ENCODE measurements at regions not wholly inside any gene's neighbourhood (a gene's known extent, or its start where the extent isn't known, plus 50 kb on each side); places are given as distances from the start of the nearest gene placed in this dataset.
"Not testable (repeated sequence)": the region's sequence is repeated elsewhere in the genome, so short reads cannot be mapped to it uniquely, and the experiment has no call there.

DNA sequence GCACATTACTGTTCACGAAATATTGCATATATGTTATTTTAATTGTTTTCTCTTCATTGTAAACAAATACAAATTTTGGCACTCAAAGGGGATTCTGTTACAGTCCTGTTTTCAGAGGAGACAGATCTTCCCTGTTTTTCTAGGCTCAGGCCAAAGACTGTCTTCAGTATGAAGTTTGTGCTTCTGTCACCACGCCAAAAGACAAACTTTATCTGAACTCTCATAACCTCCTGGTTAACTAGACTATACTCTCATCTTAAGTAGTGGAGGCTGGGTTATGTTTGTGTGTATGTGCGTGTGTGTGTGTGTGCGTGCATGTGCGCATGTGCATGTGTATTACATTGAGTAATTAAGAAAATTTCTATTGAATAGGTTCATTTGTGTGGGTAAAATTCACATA is 676.8 kb upstream of the HS3ST1 start:
- intact Hi-C loops (cut with DNase I, micrococcal nuclease): no loop called here
- ChIA-PET CTCF (no interaction called here), POLR2A (no interaction called here)
- H3K4me3 Mint-ChIP-seq: no peak overlapping the region
- Histone ChIP-seq H3K27ac (ENCODE audit: low read depth in 1 of 2, low read length in 2 of 2) (no peak overlapping the region), H3K4me3 (ENCODE audit: low read length) (no peak overlapping the region), H3K27me3 (ENCODE audit: control insufficient read depth in 1 of 2, insufficient read depth in 2 of 2, low read length in 2 of 2) (no peaks in the 10 kb centered on the region), H3K36me3 (ENCODE audit: insufficient read depth, low read length) (no peaks in the 10 kb centered on the region), H3K9me3 (ENCODE audit: control insufficient read depth in 1 of 2, insufficient read depth in 1 of 2, low read length in 2 of 2) (no peaks in the 10 kb centered on the region), H3K4me1 (ENCODE audit: insufficient read depth, low read length) (no peaks in the 10 kb centered on the region)
- DNase-seq (no peak), ATAC-seq (ENCODE audit: poor library complexity) (no peak)
- H3K27me3 Mint-ChIP-seq: no peaks in the 10 kb centered on the region
- H3K9me3 Mint-ChIP-seq: peaks cover 5% of the 10 kb centered on the region
- TF ChIP-seq, protein P1, sequence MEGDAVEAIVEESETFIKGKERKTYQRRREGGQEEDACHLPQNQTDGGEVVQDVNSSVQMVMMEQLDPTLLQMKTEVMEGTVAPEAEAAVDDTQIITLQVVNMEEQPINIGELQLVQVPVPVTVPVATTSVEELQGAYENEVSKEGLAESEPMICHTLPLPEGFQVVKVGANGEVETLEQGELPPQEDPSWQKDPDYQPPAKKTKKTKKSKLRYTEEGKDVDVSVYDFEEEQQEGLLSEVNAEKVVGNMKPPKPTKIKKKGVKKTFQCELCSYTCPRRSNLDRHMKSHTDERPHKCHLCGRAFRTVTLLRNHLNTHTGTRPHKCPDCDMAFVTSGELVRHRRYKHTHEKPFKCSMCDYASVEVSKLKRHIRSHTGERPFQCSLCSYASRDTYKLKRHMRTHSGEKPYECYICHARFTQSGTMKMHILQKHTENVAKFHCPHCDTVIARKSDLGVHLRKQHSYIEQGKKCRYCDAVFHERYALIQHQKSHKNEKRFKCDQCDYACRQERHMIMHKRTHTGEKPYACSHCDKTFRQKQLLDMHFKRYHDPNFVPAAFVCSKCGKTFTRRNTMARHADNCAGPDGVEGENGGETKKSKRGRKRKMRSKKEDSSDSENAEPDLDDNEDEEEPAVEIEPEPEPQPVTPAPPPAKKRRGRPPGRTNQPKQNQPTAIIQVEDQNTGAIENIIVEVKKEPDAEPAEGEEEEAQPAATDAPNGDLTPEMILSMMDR (IDR thresholded peaks at IDR 0.05): no peak
- H3K4me1 Mint-ChIP-seq (ENCODE audit: low read depth): no peaks in the 10 kb centered on the region
- H3K27ac Mint-ChIP-seq: no peak overlapping the region
- no peaks in the 10 kb centered on the region for H3K36me3 Mint-ChIP-seq (ENCODE audit: low read depth)

DNA sequence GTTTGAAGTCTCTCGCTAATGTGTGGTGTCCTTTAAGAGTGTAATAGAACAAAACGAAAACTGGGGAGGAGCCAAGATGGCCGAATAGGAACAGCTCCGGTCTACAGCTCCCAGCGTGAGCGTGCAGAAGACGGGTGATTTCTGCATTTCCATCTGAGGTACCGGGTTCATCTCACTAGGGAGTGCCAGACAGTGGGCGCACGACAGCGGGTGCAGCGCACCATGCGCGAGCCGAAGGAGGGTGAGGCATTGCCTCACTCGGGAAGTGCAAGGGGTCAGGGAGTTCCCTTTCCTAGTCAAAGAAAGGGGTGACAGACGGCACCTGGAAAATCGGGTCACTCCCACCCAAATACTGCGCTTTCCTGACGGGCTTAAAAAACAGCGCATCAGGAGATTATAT is 661.2 kb upstream of the HS3ST1 start:
- H3K27me3 Mint-ChIP-seq; POLR2A ChIA-PET; CTCF ChIA-PET; H3K4me3 Mint-ChIP-seq; H3K4me1 ChIP-seq (ENCODE audit: insufficient read depth, low read length); H3K9me3 ChIP-seq (ENCODE audit: control insufficient read depth in 1 of 2, insufficient read depth in 1 of 2, low read length in 2 of 2); H3K27me3 ChIP-seq (ENCODE audit: control insufficient read depth in 1 of 2, insufficient read depth in 2 of 2, low read length in 2 of 2); H3K27ac Mint-ChIP-seq; DNase-seq; ATAC-seq (ENCODE audit: poor library complexity); H3K4me3 ChIP-seq (ENCODE audit: low read length); H3K9me3 Mint-ChIP-seq; intact Hi-C loops (cut with DNase I, micrococcal nuclease); H3K36me3 Mint-ChIP-seq (ENCODE audit: low read depth); H3K4me1 Mint-ChIP-seq (ENCODE audit: low read depth); H3K36me3 ChIP-seq (ENCODE audit: insufficient read depth, low read length); H3K27ac ChIP-seq (ENCODE audit: low read depth in 1 of 2, low read length in 2 of 2): not testable (repeated sequence)

DNA sequence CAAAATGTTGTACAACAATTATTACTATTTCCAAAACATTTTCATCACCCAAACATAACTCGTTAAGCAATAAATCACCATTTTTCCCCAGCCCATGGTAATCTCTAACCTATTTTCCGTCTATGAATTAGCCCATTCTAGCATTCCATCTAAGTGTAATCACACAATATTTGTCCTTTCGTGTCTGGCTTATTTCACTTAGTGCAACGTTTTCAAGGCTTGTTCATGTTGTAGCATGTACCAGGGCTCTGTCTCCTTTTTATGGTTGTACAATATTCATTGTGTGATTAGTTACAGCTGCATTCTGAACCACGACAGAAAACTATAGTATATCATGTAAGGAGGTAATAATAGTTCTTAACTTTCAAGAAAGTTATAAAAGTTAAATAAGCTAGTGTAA is 656.0 kb upstream of the HS3ST1 start:
- H3K36me3 ChIP-seq (ENCODE audit: insufficient read depth, low read length): no peaks in the 10 kb centered on the region
- Mint-ChIP-seq H3K36me3 (ENCODE audit: low read depth) (no peaks in the 10 kb centered on the region), H3K4me3 (no peak overlapping the region), H3K27me3 (no peaks in the 10 kb centered on the region), H3K9me3 (peaks cover 4% of the 10 kb centered on the region), H3K4me1 (ENCODE audit: low read depth) (no peaks in the 10 kb centered on the region), H3K27ac (no peak overlapping the region)
- no peaks in the 10 kb centered on the region for H3K27me3 ChIP-seq (ENCODE audit: control insufficient read depth in 1 of 2, insufficient read depth in 2 of 2, low read length in 2 of 2)
- intact Hi-C loops (cut with DNase I, micrococcal nuclease): no loop called here
- ChIA-PET CTCF (no interaction called here), POLR2A (no interaction called here)
- H3K4me3 ChIP-seq (ENCODE audit: low read length): no peak overlapping the region
- ATAC-seq (ENCODE audit: poor library complexity) (no peak), DNase-seq (no peak)
- TF ChIP-seq, protein P1 (IDR thresholded peaks at IDR 0.05): no peak
- H3K27ac ChIP-seq (ENCODE audit: low read depth in 1 of 2, low read length in 2 of 2): no peak overlapping the region
- H3K4me1 ChIP-seq (ENCODE audit: insufficient read depth, low read length): no peaks in the 10 kb centered on the region
- H3K9me3 ChIP-seq (ENCODE audit: control insufficient read depth in 1 of 2, insufficient read depth in 1 of 2, low read length in 2 of 2): no peaks in the 10 kb centered on the region

DNA sequence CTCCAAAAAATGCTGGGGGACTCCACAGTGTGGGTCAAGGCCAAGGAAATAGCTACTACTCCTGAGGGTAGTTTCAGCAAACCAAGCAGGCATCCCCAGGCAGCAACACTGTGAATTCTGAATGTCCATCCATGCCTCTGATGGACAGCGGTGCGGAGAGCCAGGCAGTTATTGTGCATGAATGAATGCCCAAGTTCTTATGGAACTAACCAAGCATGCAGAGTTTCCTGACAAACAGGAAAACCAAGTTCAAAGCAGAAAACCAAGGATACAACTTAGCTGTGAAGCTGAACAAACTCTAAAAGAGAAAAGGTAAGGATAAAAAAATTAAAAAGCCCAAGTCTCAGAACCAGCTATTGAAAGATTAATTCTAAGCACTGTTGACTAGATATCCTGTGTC is 642.6 kb upstream of the HS3ST1 start:
- Mint-ChIP-seq H3K36me3 (ENCODE audit: low read depth) (no peaks in the 10 kb centered on the region), H3K4me3 (no peak overlapping the region), H3K4me1 (ENCODE audit: low read depth) (no peaks in the 10 kb centered on the region), H3K9me3 (no peaks in the 10 kb centered on the region), H3K27ac (no peak overlapping the region), H3K27me3 (no peaks in the 10 kb centered on the region)
- ChIA-PET CTCF (no interaction called here), POLR2A (no interaction called here)
- Histone ChIP-seq H3K4me1 (ENCODE audit: insufficient read depth, low read length) (no peaks in the 10 kb centered on the region), H3K36me3 (ENCODE audit: insufficient read depth, low read length) (no peaks in the 10 kb centered on the region), H3K27me3 (ENCODE audit: control insufficient read depth in 1 of 2, insufficient read depth in 2 of 2, low read length in 2 of 2) (no peaks in the 10 kb centered on the region), H3K4me3 (ENCODE audit: low read length) (no peak overlapping the region), H3K9me3 (ENCODE audit: control insufficient read depth in 1 of 2, insufficient read depth in 1 of 2, low read length in 2 of 2) (no peaks in the 10 kb centered on the region), H3K27ac (ENCODE audit: low read depth in 1 of 2, low read length in 2 of 2) (no peak overlapping the region)
- DNase-seq (no peak), ATAC-seq (ENCODE audit: poor library complexity) (no peak)
- TF ChIP-seq, protein P1 (IDR thresholded peaks at IDR 0.05): no peak
- intact Hi-C loops (cut with DNase I, micrococcal nuclease): no loop called here
